Caco-2 (cell line): ENCODE measurements at regions not wholly inside any gene's neighbourhood (a gene's known extent, or its start where the extent isn't known, plus 50 kb on each side); places are given as distances from the start of the nearest gene placed in this dataset.

Experiments
- BruUV-seq: library from RNA; stranded (reverse); fragments of 400-500 nt; replicated peaks from 2 replicates; lab custom pipeline; 2021; lab: Mats Ljungman, UMichigan
- CTCF ChIA-PET: fragments of 300-600 bp; sonication (Branson Sonifier 250); formaldehyde crosslinking; loops from one replicate; lab custom pipeline; 2022; ENCODE audit warnings: antibody characterized with exemption; lab: Charles Lee
- POLR2A ChIA-PET: fragments of 300-600 bp; sonication (Branson Sonifier 250); formaldehyde crosslinking; loops from one replicate; lab custom pipeline; 2022; ENCODE audit warnings: antibody characterized with exemption; lab: Charles Lee
- DNase-seq, 2 experiments: peaks; one replicate each; pipeline versions ENCODE4 v3.0.0 to v3.0.0-alpha.2; 2020 to 2022
- H3K27me3 ChIP-seq: replicated peaks from 2 replicates; pipeline ENCODE4 v1.6.0; 2011; ENCODE audit warnings: low read length; ENCODE audit not compliant: control insufficient read depth, insufficient read depth
- H3K36me3 ChIP-seq: 2 replicates; pipeline ENCODE4 v1.5.1; 2011; ENCODE audit warnings: low read length; ENCODE audit not compliant: control insufficient read depth, insufficient read depth
- H3K4me1 ChIP-seq: fragments of 250-450 bp; sonication (Bioruptor Pico); 2 replicates; pipeline ENCODE4 v1.5.1; 2020; ENCODE audit warnings: mild to moderate bottlenecking
- H3K4me3 ChIP-seq: 2 replicates; pipeline ENCODE4 v1.5.1; 2011; ENCODE audit warnings: low read depth, mild to moderate bottlenecking, control low read depth, low read length
- H3K9me3 ChIP-seq: fragments of 250-450 bp; sonication (Bioruptor Pico); 2 replicates; pipeline ENCODE4 v1.5.1; 2020; ENCODE audit warnings: mild to moderate bottlenecking, moderate library complexity
- H3K27ac Mint-ChIP-seq: one replicate; pipeline ENCODE4 v1.8.0; 2022; ENCODE audit warnings: mixed read lengths; ENCODE audit not compliant: unreplicated experiment
- H3K27me3 Mint-ChIP-seq: one replicate; pipeline ENCODE4 v1.8.0; 2022; ENCODE audit warnings: mixed read lengths; ENCODE audit not compliant: insufficient read depth, unreplicated experiment
- H3K36me3 Mint-ChIP-seq: one replicate; pipeline ENCODE4 v1.8.0; 2022; ENCODE audit warnings: mild to moderate bottlenecking, mixed read lengths; ENCODE audit not compliant: insufficient read depth, unreplicated experiment
- H3K4me1 Mint-ChIP-seq: one replicate; pipeline ENCODE4 v1.8.0; 2022; ENCODE audit warnings: low read depth, mixed read lengths; ENCODE audit not compliant: unreplicated experiment
- H3K4me3 Mint-ChIP-seq: one replicate; pipeline ENCODE4 v1.8.0; 2022; ENCODE audit warnings: mild to moderate bottlenecking, moderate library complexity, mixed read lengths; ENCODE audit not compliant: unreplicated experiment
- H3K9me3 Mint-ChIP-seq: one replicate; pipeline ENCODE4 v1.8.0; 2022; ENCODE audit warnings: mixed read lengths; ENCODE audit not compliant: unreplicated experiment
- CTCF ChIP-seq, 2 experiments: fragments of 200-600 bp in 1 of 2; IDR thresholded peaks; 1 replicate in 1 of 2; 2 replicates in 1 of 2; pipeline versions ENCODE4 v1.5.1 to v1.8.0; 2011 to 2022; ENCODE audit warnings: antibody characterized with exemption in 1 of 2, control low read depth in 1 of 2, inconsistent platforms in 1 of 2, low read depth in 1 of 2, low read length in 1 of 2, mild to moderate bottlenecking in 1 of 2, moderate library complexity in 1 of 2; ENCODE audit not compliant: insufficient read depth in 1 of 2, severe bottlenecking in 1 of 2, unreplicated experiment in 1 of 2
- intact Hi-C: fragments of 100-400 bp; cut with micrococcal nuclease; formaldehyde crosslinking; loops from one replicate; pipeline ENCODE4 v1.10.0; 2022; ENCODE audit not compliant: unreplicated experiment

GRCh38 chr1:239810061-239810481, 281.6 kb upstream of the FMN2 start:
- no peak overlapping the region for H3K27ac Mint-ChIP-seq
- no peak for DNase-seq
- H3K9me3 Mint-ChIP-seq = no peaks in the 10 kb centered on the region
- no peak overlapping the region for H3K4me3 ChIP-seq
- CTCF ChIA-PET = no interaction called here
- BruUV-seq = no TSS peak
- no peaks in the 10 kb centered on the region for H3K4me1 Mint-ChIP-seq
- no peak for TF ChIP-seq CTCF (IDR thresholded peaks at IDR 0.05; ENCODE audit: insufficient read depth in 1 of 2, low read depth in 1 of 2, low read length in 1 of 2, severe bottlenecking in 1 of 2, unreplicated experiment in 1 of 2)
- H3K4me1 ChIP-seq = no peaks in the 10 kb centered on the region
- POLR2A ChIA-PET = no interaction called here
- intact Hi-C loops = loop anchor here (10.0 kb wide), 1 partner anchor 425 kb away; the partner anchor contains the start of gene CHRM3
- H3K9me3 ChIP-seq = no peaks in the 10 kb centered on the region
- H3K36me3 Mint-ChIP-seq = no peaks in the 10 kb centered on the region
- H3K4me3 Mint-ChIP-seq = no peak overlapping the region
- H3K27me3 Mint-ChIP-seq = no peaks in the 10 kb centered on the region
- no peaks in the 10 kb centered on the region for H3K27me3 ChIP-seq
- no peaks in the 10 kb centered on the region for H3K36me3 ChIP-seq

GRCh38 chr1:239811211-239811885, 280.3 kb upstream of the FMN2 start:
- no peaks in the 10 kb centered on the region for H3K36me3 ChIP-seq
- intact Hi-C loops = loop anchor here (10.0 kb wide), 1 partner anchor 427 kb away; the partner anchor contains the start of gene CHRM3
- ChIA-PET POLR2A (no interaction called here), CTCF (no interaction called here)
- no peaks in the 10 kb centered on the region for H3K27me3 Mint-ChIP-seq
- peaks cover 5% of the 10 kb centered on the region for H3K36me3 Mint-ChIP-seq
- TF ChIP-seq CTCF (IDR thresholded peaks at IDR 0.05; ENCODE audit: insufficient read depth in 1 of 2, low read depth in 1 of 2, low read length in 1 of 2, severe bottlenecking in 1 of 2, unreplicated experiment in 1 of 2) = no peak
- H3K27ac Mint-ChIP-seq = no peak overlapping the region
- no peaks in the 10 kb centered on the region for H3K9me3 Mint-ChIP-seq
- no peak overlapping the region for H3K4me3 ChIP-seq
- no peaks in the 10 kb centered on the region for H3K9me3 ChIP-seq
- peaks cover 8% of the 10 kb centered on the region for H3K4me1 Mint-ChIP-seq
- H3K4me1 ChIP-seq = peaks cover 5% of the 10 kb centered on the region
- no peak overlapping the region for H3K4me3 Mint-ChIP-seq
- H3K27me3 ChIP-seq = no peaks in the 10 kb centered on the region
- no TSS peak for BruUV-seq
- no peak for DNase-seq

- H3K4me1 Mint-ChIP-seq = peaks cover 16% of the 10 kb centered on the region
- POLR2A ChIA-PET = no interaction called here
- CTCF ChIA-PET = no interaction called here
Measured at GRCh38 chr1:239812580-239812979, 279.1 kb upstream of the FMN2 start.

More at GRCh38 chr1:239812580-239812979, 279.1 kb upstream of the FMN2 start:
- DNase-seq = no peak
- H3K4me3 Mint-ChIP-seq = no peak overlapping the region
- Histone ChIP-seq H3K27me3 (no peaks in the 10 kb centered on the region), H3K4me3 (no peak overlapping the region), H3K9me3 (no peaks in the 10 kb centered on the region), H3K36me3 (no peaks in the 10 kb centered on the region), H3K4me1 (peaks cover 12% of the 10 kb centered on the region)
- TF ChIP-seq CTCF (IDR thresholded peaks at IDR 0.05; ENCODE audit: insufficient read depth in 1 of 2, low read depth in 1 of 2, low read length in 1 of 2, severe bottlenecking in 1 of 2, unreplicated experiment in 1 of 2) = no peak
- BruUV-seq = no TSS peak
- peaks cover 7% of the 10 kb centered on the region for H3K36me3 Mint-ChIP-seq
- H3K27ac Mint-ChIP-seq = no peak overlapping the region
- intact Hi-C loops = loop anchor here (10.0 kb wide), 1 partner anchor 428 kb away; the partner anchor contains the start of gene CHRM3
- no peaks in the 10 kb centered on the region for H3K9me3 Mint-ChIP-seq
- no peaks in the 10 kb centered on the region for H3K27me3 Mint-ChIP-seq
